Naive thymus-derived CD4-positive, alpha-beta T cell (primary cell): ENCODE measurements at regions not wholly inside any gene's neighbourhood (a gene's known extent, or its start where the extent isn't known, plus 50 kb on each side); places are given as distances from the start of the nearest gene placed in this dataset.

Source experiments
- ATAC-seq: fragments of 150-1000 bp; cut with Tn5 transposase; 2 replicates; pipeline ENCODE4 v1.10.0; 2021; ENCODE audit warnings: mild to moderate bottlenecking, moderate library complexity
- CTCF ChIA-PET: fragments of 350-600 bp; sonication (Branson Sonifier 250); formaldehyde crosslinking; loops from one replicate; lab custom pipeline; 2021; ENCODE audit warnings: antibody characterized with exemption; lab: Charles Lee
- POLR2A ChIA-PET: fragments of 350-600 bp; sonication (Branson Sonifier 250); formaldehyde crosslinking; loops from one replicate; lab custom pipeline; 2021; ENCODE audit warnings: antibody characterized with exemption, inconsistent platforms; lab: Charles Lee
- DNase-seq, 9 donors: peaks; one replicate each; pipeline versions ENCODE4 v3.0.0 to v3.0.0-alpha.2; 2020 to 2022; ENCODE audit warnings: mixed read lengths in 1 of 9
- H3K27ac ChIP-seq: one replicate; pipeline ENCODE4 v1.7.0; 2013; ENCODE audit warnings: mild to moderate bottlenecking, low read depth, low read length, moderate library complexity
- H3K27me3 ChIP-seq, 2 donors: one replicate each; pipeline ENCODE4 v1.7.0; 2013; ENCODE audit warnings: low read length in 2 of 2, mild to moderate bottlenecking in 2 of 2, moderate library complexity in 2 of 2; ENCODE audit not compliant: control insufficient read depth in 2 of 2, insufficient read depth in 2 of 2
- H3K36me3 ChIP-seq, 3 experiments: 1 replicate in 2 of 3; 2 replicates in 1 of 3; pipeline ENCODE4 v1.7.0; 2013; ENCODE audit warnings: low read length in 3 of 3, mild to moderate bottlenecking in 3 of 3, moderate library complexity in 1 of 3; ENCODE audit not compliant: insufficient read depth in 3 of 3, control insufficient read depth in 2 of 3
- H3K4me1 ChIP-seq, 2 donors: one replicate each; pipeline ENCODE4 v1.7.0; 2013; ENCODE audit warnings: low read length in 2 of 2, mild to moderate bottlenecking in 2 of 2, moderate library complexity in 1 of 2; ENCODE audit not compliant: control insufficient read depth in 2 of 2, insufficient read depth in 2 of 2
- H3K4me3 ChIP-seq: 2 replicates; pipeline ENCODE4 v1.7.0; 2013; ENCODE audit warnings: mild to moderate bottlenecking, low read length
- H3K9me3 ChIP-seq, 3 experiments: 1 replicate in 2 of 3; 2 replicates in 1 of 3; pipeline ENCODE4 v1.7.0; 2013; ENCODE audit warnings: low read length in 3 of 3; ENCODE audit not compliant: control insufficient read depth in 2 of 3
- H3K27ac Mint-ChIP-seq, 9 donors: one replicate each; pipeline ENCODE4 v1.8.0; 2020 to 2022; ENCODE audit warnings: mixed read lengths in 9 of 9, mild to moderate bottlenecking in 8 of 9, moderate library complexity in 5 of 9, inconsistent platforms in 2 of 9
- H3K27me3 Mint-ChIP-seq, 5 donors: one replicate each; pipeline ENCODE4 v1.8.0; 2021 to 2022; ENCODE audit warnings: mixed read lengths in 5 of 5, mild to moderate bottlenecking in 1 of 5
- H3K36me3 Mint-ChIP-seq, 5 donors: one replicate each; pipeline ENCODE4 v1.8.0; 2020 to 2022; ENCODE audit warnings: mixed read lengths in 5 of 5, mild to moderate bottlenecking in 3 of 5, inconsistent platforms in 1 of 5
- H3K4me1 Mint-ChIP-seq, 7 donors: one replicate each; pipeline ENCODE4 v1.8.0; 2020 to 2022; ENCODE audit warnings: mixed read lengths in 7 of 7, mild to moderate bottlenecking in 3 of 7, inconsistent platforms in 1 of 7
- H3K4me3 Mint-ChIP-seq, 10 donors: one replicate each; pipeline ENCODE4 v1.8.0; 2020 to 2022; ENCODE audit warnings: mild to moderate bottlenecking in 10 of 10, mixed read lengths in 10 of 10, moderate library complexity in 6 of 10, inconsistent platforms in 2 of 10
- H3K9me3 Mint-ChIP-seq, 11 donors: one replicate each; pipeline ENCODE4 v1.8.0; 2020 to 2022; ENCODE audit warnings: mixed read lengths in 11 of 11, mild to moderate bottlenecking in 4 of 11, inconsistent platforms in 1 of 11, moderate library complexity in 1 of 11
- intact Hi-C, 2 donors: fragments of 100-400 bp; cut with micrococcal nuclease; formaldehyde crosslinking; loops; one replicate each; pipeline ENCODE4 v1.15.1; 2023

DNA sequence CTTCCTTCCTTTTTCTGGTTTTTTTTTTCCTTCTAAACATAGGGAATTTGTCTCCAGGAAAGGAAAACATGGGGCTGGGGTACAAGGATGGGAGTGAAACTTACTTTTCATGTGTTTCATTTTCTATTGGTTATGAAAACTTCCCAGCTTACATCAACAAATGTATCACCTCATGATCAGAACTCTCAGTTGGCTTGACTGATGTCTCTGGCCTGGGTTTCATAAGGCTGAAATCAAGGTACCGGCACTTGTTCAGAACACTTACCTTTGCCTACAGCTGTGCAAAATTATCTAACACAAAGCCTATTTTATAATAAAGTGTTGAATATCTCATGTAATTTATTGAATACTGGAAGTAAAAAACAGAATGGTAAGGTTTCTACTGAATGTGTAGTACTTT lies 91.8 kb upstream of the STT3B start:
- ChIA-PET POLR2A (no interaction called here), CTCF (interaction anchor here (0.7 kb wide), 1 partner anchor 21 kb away, joined by 5 read pairs; no protein-coding TSS in a partner anchor)
- Histone ChIP-seq H3K36me3 (no peaks in the 10 kb centered on the region), H3K27me3 (no peaks in the 10 kb centered on the region), H3K4me3 (no peak overlapping the region), H3K9me3 (peaks cover 0 to 11% (median 0%) of the 10 kb centered on the region in 3 experiments), H3K27ac (no peak overlapping the region), H3K4me1 (peaks cover 0 to 5% of the 10 kb centered on the region in 2 donors)
- intact Hi-C loops: loop anchor here in 1 of 2 donors (10.0 kb wide), 1 partner anchor 666 kb away; no protein-coding TSS in a partner anchor
- ATAC-seq (no peak), DNase-seq (no peak)
- Mint-ChIP-seq H3K4me1 (peaks cover 4 to 36% (median 23%) of the 10 kb centered on the region in 7 donors), H3K27ac (no peak overlapping the region), H3K36me3 (peaks cover 0 to 15% (median 12%) of the 10 kb centered on the region in 5 donors), H3K27me3 (no peaks in the 10 kb centered on the region), H3K4me3 (no peak overlapping the region), H3K9me3 (peaks cover 7 to 21% (median 14%) of the 10 kb centered on the region in 11 donors)

DNA sequence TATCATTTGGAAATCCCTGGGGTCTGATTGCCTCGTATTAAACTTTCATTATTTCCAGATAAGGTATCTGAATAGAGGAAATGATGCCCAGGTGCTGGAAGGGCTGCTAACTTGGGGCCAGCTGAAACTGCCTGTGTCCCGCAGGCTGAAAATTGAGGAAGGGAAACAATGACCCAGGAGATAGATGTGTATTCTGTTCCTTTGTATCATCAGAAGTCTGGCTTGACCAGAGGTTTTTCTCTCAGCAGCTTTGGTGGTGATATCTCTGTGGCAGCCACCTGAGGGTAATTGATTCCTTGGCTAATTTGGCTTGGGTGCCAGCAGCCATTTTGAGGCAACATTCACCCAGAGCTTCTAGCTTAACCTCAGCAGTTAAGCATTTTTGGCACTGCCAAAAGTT lies 90.0 kb upstream of the STT3B start:
- H3K4me3 Mint-ChIP-seq: no peak overlapping the region
- DNase-seq (no peak), ATAC-seq (no peak)
- POLR2A ChIA-PET: interaction anchor here (1.5 kb wide), 1 partner anchor 90 kb away, joined by 6 read pairs; the partner anchor contains the start of gene STT3B
- H3K4me1 Mint-ChIP-seq: peaks cover 4 to 36% (median 23%) of the 10 kb centered on the region in 7 donors
- H3K4me1 ChIP-seq: peaks cover 0 to 5% of the 10 kb centered on the region in 2 donors
- no peak overlapping the region for H3K27ac ChIP-seq
- no peaks in the 10 kb centered on the region for H3K36me3 ChIP-seq
- H3K27ac Mint-ChIP-seq: no peak overlapping the region
- H3K27me3 Mint-ChIP-seq: no peaks in the 10 kb centered on the region
- H3K4me3 ChIP-seq: no peak overlapping the region
- H3K27me3 ChIP-seq: no peaks in the 10 kb centered on the region
- intact Hi-C loops: loop anchor here in 1 of 2 donors (10.0 kb wide), 1 partner anchor 668 kb away; no protein-coding TSS in a partner anchor
- CTCF ChIA-PET: no interaction called here
- H3K9me3 Mint-ChIP-seq: peaks cover 0 to 3% (median 2%) of the 10 kb centered on the region in 11 donors
- H3K9me3 ChIP-seq: no peaks in the 10 kb centered on the region
- H3K36me3 Mint-ChIP-seq: peaks cover 0 to 2% (median under 1%) of the 10 kb centered on the region in 5 donors

DNA sequence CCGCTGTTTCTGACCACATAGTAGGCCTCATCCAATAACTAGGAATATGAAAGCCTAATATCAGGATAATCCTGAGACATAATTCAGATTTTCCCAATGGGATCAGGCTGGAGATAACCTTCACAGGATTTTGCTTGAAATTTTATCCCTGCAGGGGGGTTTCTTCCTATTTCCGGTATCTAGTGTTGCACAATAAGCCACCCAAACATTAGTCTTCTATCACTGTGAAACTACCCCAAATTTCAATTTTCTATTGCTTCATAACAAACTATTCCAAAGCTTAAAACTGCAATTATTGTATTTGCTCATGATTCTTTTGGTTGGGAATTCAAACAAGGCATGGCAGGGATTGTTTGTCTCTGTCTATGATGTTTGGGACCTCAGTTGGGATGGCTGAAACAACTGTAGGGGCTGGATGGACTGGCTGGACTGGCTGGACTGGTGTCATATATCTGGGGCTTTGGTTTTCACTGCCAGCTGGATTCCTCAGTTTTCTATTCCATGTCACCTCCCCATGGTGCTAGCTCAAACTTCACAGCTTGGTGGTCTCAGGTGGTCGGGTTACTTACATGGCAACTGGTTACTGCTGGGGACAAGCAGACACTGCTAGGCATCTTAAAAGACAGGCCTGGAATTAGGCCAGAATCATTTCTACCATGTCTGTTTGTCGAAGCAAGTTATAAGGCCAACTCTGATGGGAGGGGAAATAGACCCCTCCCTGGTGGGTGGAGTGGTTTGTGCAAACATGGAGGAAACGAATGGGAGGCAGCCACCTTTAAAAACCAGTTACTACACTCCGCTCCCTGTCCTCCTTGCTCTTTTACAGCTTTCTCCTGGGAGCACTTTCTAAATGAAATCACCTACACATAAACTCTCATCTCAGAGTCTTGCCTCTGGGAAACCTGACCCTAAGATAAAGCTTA lies 88.2 kb upstream of the STT3B start:
- H3K4me3 ChIP-seq: no peak overlapping the region
- peaks cover 0 to 5% (median 0%) of the 10 kb centered on the region in 3 experiments for H3K9me3 ChIP-seq
- H3K27me3 ChIP-seq: no peaks in the 10 kb centered on the region
- H3K36me3 Mint-ChIP-seq: peaks cover 0 to 9% (median 0%) of the 10 kb centered on the region in 5 donors
- no peak for DNase-seq
- H3K9me3 Mint-ChIP-seq: peaks cover 4 to 11% (median 8%) of the 10 kb centered on the region in 11 donors
- peaks cover 13 to 46% (median 33%) of the 10 kb centered on the region in 7 donors for H3K4me1 Mint-ChIP-seq
- intact Hi-C loops: loop anchor here in 1 of 2 donors (10.0 kb wide), 1 partner anchor 670 kb away; no protein-coding TSS in a partner anchor
- CTCF ChIA-PET: no interaction called here
- no peaks in the 10 kb centered on the region for H3K27me3 Mint-ChIP-seq
- H3K4me1 ChIP-seq: peaks cover 5 to 11% of the 10 kb centered on the region in 2 donors
- ATAC-seq: no peak
- H3K4me3 Mint-ChIP-seq: no peak overlapping the region
- H3K27ac ChIP-seq: no peak overlapping the region
- peak overlapping the region in 2 of 9 donors; percentile 12 to 48 for H3K27ac Mint-ChIP-seq
- H3K36me3 ChIP-seq: no peaks in the 10 kb centered on the region
- POLR2A ChIA-PET: interaction anchor here (0.6 kb wide), 1 partner anchor 54 kb away, joined by 3 read pairs; no protein-coding TSS in a partner anchor

DNA sequence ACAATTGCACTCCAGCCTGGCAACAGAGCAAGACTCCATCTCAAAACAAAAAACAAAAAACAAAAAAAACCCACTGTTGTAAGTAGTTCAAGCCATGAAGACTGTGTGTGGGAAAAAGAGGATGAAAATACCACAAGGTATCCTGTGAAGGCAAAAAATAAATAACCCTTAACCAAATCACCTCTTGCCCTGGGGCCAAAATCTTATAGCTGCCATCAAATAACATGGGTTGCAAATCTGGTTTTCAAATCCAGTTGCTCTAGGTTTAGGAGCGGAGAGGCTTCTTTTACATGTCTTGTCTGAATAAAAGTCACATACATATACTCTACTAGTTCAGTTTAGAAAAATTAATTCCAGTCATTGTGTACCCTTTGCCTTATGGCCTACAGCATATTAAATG lies 87.0 kb upstream of the STT3B start:
- no peak for ATAC-seq
- Mint-ChIP-seq H3K4me3 (no peak overlapping the region), H3K36me3 (peaks cover 0 to 12% (median 0%) of the 10 kb centered on the region in 5 donors), H3K9me3 (peaks cover 6 to 23% (median 8%) of the 10 kb centered on the region in 11 donors), H3K27me3 (no peaks in the 10 kb centered on the region), H3K4me1 (peaks cover 14 to 38% (median 29%) of the 10 kb centered on the region in 7 donors), H3K27ac (no peak overlapping the region)
- Histone ChIP-seq H3K9me3 (peaks cover 0 to 5% (median 0%) of the 10 kb centered on the region in 3 experiments), H3K27ac (no peak overlapping the region), H3K36me3 (no peaks in the 10 kb centered on the region), H3K4me3 (no peak overlapping the region), H3K27me3 (no peaks in the 10 kb centered on the region), H3K4me1 (peaks cover 5 to 11% of the 10 kb centered on the region in 2 donors)
- CTCF ChIA-PET: interaction anchor here (0.5 kb wide), 1 partner anchor 44 kb away, joined by 3 read pairs; no protein-coding TSS in a partner anchor
- POLR2A ChIA-PET: no interaction called here
- DNase-seq: no peak
- intact Hi-C loops: loop anchor here in 1 of 2 donors (10.0 kb wide), 1 partner anchor 671 kb away; no protein-coding TSS in a partner anchor

DNA sequence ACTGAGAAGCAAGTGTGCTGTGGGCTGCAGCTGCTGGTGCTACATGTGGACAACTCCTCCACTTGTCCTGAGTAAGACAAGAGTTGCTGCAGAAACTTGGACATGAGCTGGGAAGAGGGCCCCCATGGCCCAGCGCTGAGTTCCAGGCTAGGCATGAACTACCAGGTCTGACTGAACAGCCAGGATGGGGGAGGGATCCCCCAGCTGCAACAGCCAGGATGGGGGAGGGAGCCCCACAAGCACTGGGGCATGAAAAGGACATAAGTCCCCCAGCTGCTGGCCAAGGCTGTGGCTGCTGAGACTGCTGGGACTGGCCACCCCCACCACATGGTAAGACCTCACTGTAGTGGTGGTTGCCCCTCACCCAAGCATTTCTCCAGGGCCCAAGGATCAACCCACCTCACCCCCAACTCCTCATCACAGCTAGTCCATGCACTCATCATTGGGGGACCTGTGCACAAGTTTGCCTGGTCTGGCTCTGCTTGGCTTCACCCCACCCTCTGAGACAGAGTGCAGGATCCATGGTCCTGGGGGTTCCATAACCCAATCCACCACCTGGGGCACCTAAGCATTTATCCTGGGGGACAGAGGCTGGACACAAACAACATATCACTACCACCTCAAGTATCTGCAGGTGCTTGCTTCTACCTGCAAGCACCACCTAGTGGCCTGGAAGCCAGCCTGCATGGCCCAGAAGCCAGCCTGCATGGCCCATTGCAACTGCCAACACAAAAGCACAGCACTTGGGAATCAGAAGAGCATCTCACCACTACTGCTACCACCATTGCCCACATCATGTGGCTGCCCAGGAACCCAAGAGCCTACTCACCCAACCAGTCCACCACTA lies 84.5 kb upstream of the STT3B start:
- Mint-ChIP-seq H3K4me1 (peaks cover 14 to 33% (median 26%) of the 10 kb centered on the region in 7 donors), H3K4me3 (peak overlapping the region in 3 of 10 donors; percentile 0 to 31 (median 22)), H3K27me3 (no peaks in the 10 kb centered on the region), H3K9me3 (peaks cover 6 to 34% (median 14%) of the 10 kb centered on the region in 11 donors), H3K27ac (peak overlapping the region in 1 of 9 donors; percentile 11), H3K36me3 (peaks cover 0 to 17% (median 3%) of the 10 kb centered on the region in 5 donors)
- intact Hi-C loops: loop anchor here (1.0 to 10.0 kb wide), 3 partner anchors 477 to 680 kb away; no protein-coding TSS in a partner anchor
- peak; percentile 53 for ATAC-seq
- ChIA-PET POLR2A (no interaction called here), CTCF (no interaction called here)
- peak in 3 of 9 donors; percentile 13 to 27 (median 19) for DNase-seq
- peaks cover 5 to 11% of the 10 kb centered on the region in 2 donors for H3K4me1 ChIP-seq
- H3K4me3 ChIP-seq: no peak overlapping the region
- no peak overlapping the region for H3K27ac ChIP-seq
- H3K9me3 ChIP-seq: peaks cover 0 to 5% (median 0%) of the 10 kb centered on the region in 3 experiments
- no peaks in the 10 kb centered on the region for H3K27me3 ChIP-seq
- no peaks in the 10 kb centered on the region for H3K36me3 ChIP-seq
